ENCODE measurements at regions not wholly inside any gene's neighbourhood (a gene's known extent, or its start where the extent isn't known, plus 50 kb on each side); places are given as distances from the start of the nearest gene placed in this dataset.

- TF ChIP-seq CTCF (IDR thresholded peaks at IDR 0.05; ENCODE audit: extremely low read depth, missing control alignments), result no peak
These were observed 209.2 kb downstream of the ZNF326 start for GRCh38 chr1:90204023-90204590.

GRCh38 chr1:90201467-90202358 lies 206.8 kb downstream of the ZNF326 start:
- no peak for TF ChIP-seq CTCF (IDR thresholded peaks at IDR 0.05; ENCODE audit: extremely low read depth, missing control alignments)
- no peak for DNase-seq (ENCODE audit: low spot score)

More at GRCh38 chr1:90204023-90204590, 209.2 kb downstream of the ZNF326 start:
- no peak for DNase-seq (ENCODE audit: low spot score)

- DNase-seq (ENCODE audit: low spot score), result no peak
- TF ChIP-seq CTCF (IDR thresholded peaks at IDR 0.05; ENCODE audit: extremely low read depth, missing control alignments), result no peak
These were observed 205.8 kb downstream of the ZNF326 start for GRCh38 chr1:90200646-90201205.

GRCh38 chr1:90198616-90199332 lies 203.9 kb downstream of the ZNF326 start:
- no peak for TF ChIP-seq CTCF (IDR thresholded peaks at IDR 0.05; ENCODE audit: extremely low read depth, missing control alignments)

GRCh38 chr1:90193116-90193515 lies 198.2 kb downstream of the ZNF326 start:
- no peak for DNase-seq (ENCODE audit: low spot score)
- no peak for TF ChIP-seq CTCF (IDR thresholded peaks at IDR 0.05; ENCODE audit: extremely low read depth, missing control alignments)

More at GRCh38 chr1:90198616-90199332, 203.9 kb downstream of the ZNF326 start:
- DNase-seq (ENCODE audit: low spot score), result no peak

- no peak for DNase-seq (ENCODE audit: low spot score)
- TF ChIP-seq CTCF (IDR thresholded peaks at IDR 0.05; ENCODE audit: extremely low read depth, missing control alignments), result no peak
These were observed 197.5 kb downstream of the ZNF326 start for GRCh38 chr1:90192408-90192807.

Measured in GM20000 (cell line).